ENCODE measurements at regions not wholly inside any gene's neighbourhood (a gene's known extent, or its start where the extent isn't known, plus 50 kb on each side); places are given as distances from the start of the nearest gene placed in this dataset.

- H3K9me3 ChIP-seq (ENCODE audit: low read length) = no peaks in the 10 kb centered on the region
- no peak overlapping the region for H2AFZ ChIP-seq (ENCODE audit: low read length)
- H3K9me2 ChIP-seq (ENCODE audit: low read depth, low read length) = no peaks in the 10 kb centered on the region
- no peaks in the 10 kb centered on the region for H3K27me3 ChIP-seq (ENCODE audit: insufficient read depth, low read length)
- no peaks in the 10 kb centered on the region for H3K36me3 ChIP-seq (ENCODE audit: insufficient read depth, low read length)
- TF ChIP-seq EZH2 (IDR thresholded peaks at IDR 0.05; ENCODE audit: borderline replicate concordance, low read length) (no peak), CTCF (IDR thresholded peaks at IDR 0.05; ENCODE audit: low read length) (no peak)
- H3K27ac ChIP-seq (ENCODE audit: low read depth, low read length, poor library complexity, severe bottlenecking) = no peak overlapping the region
- no peaks in the 10 kb centered on the region for H4K20me1 ChIP-seq (ENCODE audit: insufficient read depth, low read length)
- H3K9ac ChIP-seq (ENCODE audit: low read length) = no peak overlapping the region
- H3K4me3 ChIP-seq (ENCODE audit: low read depth, low read length, poor library complexity, severe bottlenecking) = no peak overlapping the region
- H3K79me2 ChIP-seq (ENCODE audit: insufficient read depth, low read length) = no peaks in the 10 kb centered on the region
- no peaks in the 10 kb centered on the region for H3K4me1 ChIP-seq (ENCODE audit: insufficient read depth, low read length, severe bottlenecking)
- H3K4me2 ChIP-seq (ENCODE audit: low read length) = no peak overlapping the region
- H3F3A ChIP-seq (ENCODE audit: insufficient read depth, low read length) = no peaks in the 10 kb centered on the region
These were observed 955.8 kb upstream of the LRRTM1 start for GRCh38 chr2:81260320-81260719.

DNA sequence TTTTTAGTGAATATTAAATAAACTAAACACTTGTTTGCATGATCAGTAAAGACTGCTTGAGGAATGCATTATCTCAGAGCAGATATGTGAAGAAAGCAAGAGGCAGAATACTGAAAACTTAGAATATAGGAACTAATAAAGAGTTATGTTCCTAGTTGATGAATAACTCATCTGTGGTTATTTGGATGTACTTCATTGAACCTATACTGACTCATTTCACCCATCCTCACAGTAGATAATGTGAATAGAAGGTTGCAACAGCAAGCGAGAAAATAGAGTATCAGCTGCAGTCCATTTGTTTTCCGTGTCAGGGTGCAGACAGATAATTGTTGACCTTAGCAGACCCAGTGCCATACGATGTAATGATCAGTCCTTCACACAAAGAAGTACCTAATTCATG is 945.7 kb upstream of the LRRTM1 start:
- Histone ChIP-seq H4K20me1 (ENCODE audit: insufficient read depth, low read length) (no peaks in the 10 kb centered on the region), H3K4me2 (ENCODE audit: low read length) (no peak overlapping the region)
- TF ChIP-seq EZH2 (IDR thresholded peaks at IDR 0.05; ENCODE audit: borderline replicate concordance, low read length) (no peak), CTCF (IDR thresholded peaks at IDR 0.05; ENCODE audit: low read length) (no peak)

DNA sequence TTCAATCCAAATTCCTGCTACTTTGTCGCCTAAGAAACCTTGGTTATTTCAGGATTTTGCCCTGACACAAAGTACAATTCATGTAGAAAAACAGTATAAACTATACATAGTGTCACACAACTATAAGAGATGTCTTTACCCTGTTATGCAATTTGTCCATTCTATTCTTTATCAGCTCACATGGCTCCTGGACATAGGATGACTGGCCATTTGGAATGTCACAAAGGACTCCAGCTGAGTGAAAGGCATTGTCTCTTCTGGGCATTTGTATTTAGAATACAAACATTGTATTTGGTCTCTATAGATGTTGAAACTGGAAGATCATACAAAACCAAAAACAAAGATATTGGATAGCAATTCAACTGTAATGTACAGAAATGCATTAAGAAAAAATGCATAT is 944.6 kb upstream of the LRRTM1 start:
- Histone ChIP-seq H2AFZ (ENCODE audit: low read length) (no peak overlapping the region), H3K4me1 (ENCODE audit: insufficient read depth, low read length, severe bottlenecking) (no peaks in the 10 kb centered on the region), H3K79me2 (ENCODE audit: insufficient read depth, low read length) (no peaks in the 10 kb centered on the region), H3K27ac (ENCODE audit: low read depth, low read length, poor library complexity, severe bottlenecking) (no peak overlapping the region), H3K9me2 (ENCODE audit: low read depth, low read length) (no peaks in the 10 kb centered on the region), H3K4me3 (ENCODE audit: low read depth, low read length, poor library complexity, severe bottlenecking) (no peak overlapping the region), H3K27me3 (ENCODE audit: insufficient read depth, low read length) (no peaks in the 10 kb centered on the region), H3K4me2 (ENCODE audit: low read length) (no peak overlapping the region), H3F3A (ENCODE audit: insufficient read depth, low read length) (no peaks in the 10 kb centered on the region), H3K36me3 (ENCODE audit: insufficient read depth, low read length) (no peaks in the 10 kb centered on the region), H4K20me1 (ENCODE audit: insufficient read depth, low read length) (no peaks in the 10 kb centered on the region), H3K9me3 (ENCODE audit: low read length) (no peaks in the 10 kb centered on the region), H3K9ac (ENCODE audit: low read length) (no peak overlapping the region)
- TF ChIP-seq CTCF (IDR thresholded peaks at IDR 0.05; ENCODE audit: low read length) = no peak
- no peak for TF ChIP-seq EZH2 (IDR thresholded peaks at IDR 0.05; ENCODE audit: borderline replicate concordance, low read length)

More for the DNA sequence above, 945.7 kb upstream of the LRRTM1 start:
- Histone ChIP-seq H3K79me2 (ENCODE audit: insufficient read depth, low read length) (no peaks in the 10 kb centered on the region), H3F3A (ENCODE audit: insufficient read depth, low read length) (no peaks in the 10 kb centered on the region), H3K4me1 (ENCODE audit: insufficient read depth, low read length, severe bottlenecking) (no peaks in the 10 kb centered on the region), H3K9ac (ENCODE audit: low read length) (no peak overlapping the region), H3K4me3 (ENCODE audit: low read depth, low read length, poor library complexity, severe bottlenecking) (no peak overlapping the region), H3K27ac (ENCODE audit: low read depth, low read length, poor library complexity, severe bottlenecking) (no peak overlapping the region), H3K27me3 (ENCODE audit: insufficient read depth, low read length) (no peaks in the 10 kb centered on the region), H2AFZ (ENCODE audit: low read length) (no peak overlapping the region), H3K36me3 (ENCODE audit: insufficient read depth, low read length) (no peaks in the 10 kb centered on the region), H3K9me3 (ENCODE audit: low read length) (no peaks in the 10 kb centered on the region), H3K9me2 (ENCODE audit: low read depth, low read length) (no peaks in the 10 kb centered on the region)
